ENCODE measurements at regions not wholly inside any gene's neighbourhood (a gene's known extent, or its start where the extent isn't known, plus 50 kb on each side); places are given as distances from the start of the nearest gene placed in this dataset.

DNA sequence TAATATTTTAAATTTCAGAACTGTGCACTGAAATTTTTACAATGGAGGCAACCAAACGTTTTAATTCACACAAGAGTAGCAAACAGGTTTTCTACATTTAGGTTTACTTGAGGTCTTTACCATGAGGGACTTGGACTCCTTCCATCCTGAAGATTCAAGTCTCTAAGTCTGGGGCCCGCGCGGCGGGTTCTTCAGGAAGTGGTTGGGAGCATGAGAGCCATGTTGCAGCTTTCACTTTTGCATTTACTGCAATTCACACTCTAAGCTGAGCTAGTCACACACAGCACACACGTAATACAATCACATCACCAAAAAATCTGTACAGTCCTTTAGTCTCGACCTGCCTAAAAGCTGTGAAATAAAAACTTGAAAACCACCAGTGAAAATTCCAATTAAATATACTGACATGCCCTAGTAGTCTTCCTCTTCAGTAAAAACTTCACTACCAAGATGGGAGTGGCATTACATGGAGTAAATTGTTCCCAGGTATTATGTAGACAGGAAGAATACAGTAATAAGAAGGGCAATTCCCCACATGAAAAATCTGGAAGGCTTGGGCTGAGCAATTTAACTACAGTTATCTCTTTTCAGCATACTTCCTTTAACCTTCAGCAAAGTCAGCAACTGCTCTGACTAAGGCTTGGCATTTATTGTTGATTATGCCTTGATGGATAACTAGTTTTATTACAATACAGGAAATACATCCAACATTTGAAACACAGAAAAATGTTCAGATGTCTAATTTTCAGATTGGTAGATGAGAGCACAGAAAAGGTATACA lies 571.1 kb upstream of the DIPK2B start:
- peak; percentile 22 for TF ChIP-seq POLR2A (IDR thresholded peaks at IDR 0.05; ENCODE audit: low read depth, low read length)
- no peak for TF ChIP-seq POLR2AphosphoS5 (IDR thresholded peaks at IDR 0.05; ENCODE audit: insufficient read depth, low read depth, low read length)
- TF ChIP-seq MYC (IDR thresholded peaks at IDR 0.05; ENCODE audit: low read depth, low read length), result no peak
- TF ChIP-seq, protein P1, sequence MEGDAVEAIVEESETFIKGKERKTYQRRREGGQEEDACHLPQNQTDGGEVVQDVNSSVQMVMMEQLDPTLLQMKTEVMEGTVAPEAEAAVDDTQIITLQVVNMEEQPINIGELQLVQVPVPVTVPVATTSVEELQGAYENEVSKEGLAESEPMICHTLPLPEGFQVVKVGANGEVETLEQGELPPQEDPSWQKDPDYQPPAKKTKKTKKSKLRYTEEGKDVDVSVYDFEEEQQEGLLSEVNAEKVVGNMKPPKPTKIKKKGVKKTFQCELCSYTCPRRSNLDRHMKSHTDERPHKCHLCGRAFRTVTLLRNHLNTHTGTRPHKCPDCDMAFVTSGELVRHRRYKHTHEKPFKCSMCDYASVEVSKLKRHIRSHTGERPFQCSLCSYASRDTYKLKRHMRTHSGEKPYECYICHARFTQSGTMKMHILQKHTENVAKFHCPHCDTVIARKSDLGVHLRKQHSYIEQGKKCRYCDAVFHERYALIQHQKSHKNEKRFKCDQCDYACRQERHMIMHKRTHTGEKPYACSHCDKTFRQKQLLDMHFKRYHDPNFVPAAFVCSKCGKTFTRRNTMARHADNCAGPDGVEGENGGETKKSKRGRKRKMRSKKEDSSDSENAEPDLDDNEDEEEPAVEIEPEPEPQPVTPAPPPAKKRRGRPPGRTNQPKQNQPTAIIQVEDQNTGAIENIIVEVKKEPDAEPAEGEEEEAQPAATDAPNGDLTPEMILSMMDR (IDR thresholded peaks at IDR 0.05; ENCODE audit: extremely low read depth in 1 of 2, insufficient read depth in 1 of 2, low read depth in 1 of 2, low read length in 2 of 2), result no peak
